ENCODE measurements at regions not wholly inside any gene's neighbourhood (a gene's known extent, or its start where the extent isn't known, plus 50 kb on each side); places are given as distances from the start of the nearest gene placed in this dataset.

DNA sequence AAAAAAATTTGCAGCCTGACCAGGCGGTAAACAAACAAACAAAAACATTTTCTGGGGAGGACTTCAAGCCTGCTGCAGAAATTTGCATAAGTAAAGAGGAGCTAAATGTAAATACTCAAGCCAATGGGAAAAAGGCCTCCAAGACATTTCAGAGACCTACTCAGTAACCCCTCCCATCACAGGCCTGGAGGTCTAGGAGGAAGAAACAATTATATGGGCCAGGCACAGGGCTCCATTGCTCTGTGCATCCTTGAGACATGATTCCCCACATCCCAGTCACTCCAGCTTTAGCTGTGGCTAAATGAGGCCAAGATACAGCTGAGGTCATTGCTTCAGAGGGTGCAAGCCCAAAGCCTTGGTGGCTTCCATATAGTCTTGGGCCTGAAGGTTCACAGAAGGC, 793.4 kb downstream of the SLITRK1 start:
- TF ChIP-seq POLR2AphosphoS5 (IDR thresholded peaks at IDR 0.05) (no peak), POLR2A (IDR thresholded peaks at IDR 0.05) (no peak)

Measured in upper lobe of left lung (tissue), 4 donors.